Colon (tissue), 2 donors: ENCODE measurements at regions not wholly inside any gene's neighbourhood (a gene's known extent, or its start where the extent isn't known, plus 50 kb on each side); places are given as distances from the start of the nearest gene placed in this dataset.

Experiments
- FAIRE-seq: peaks from 2 replicates; lab custom pipeline; 2012; peaks lifted over from hg19 to GRCh38; lab: Jason Lieb, UNC
- donor health status: control.
- donor health status: control.

DNA sequence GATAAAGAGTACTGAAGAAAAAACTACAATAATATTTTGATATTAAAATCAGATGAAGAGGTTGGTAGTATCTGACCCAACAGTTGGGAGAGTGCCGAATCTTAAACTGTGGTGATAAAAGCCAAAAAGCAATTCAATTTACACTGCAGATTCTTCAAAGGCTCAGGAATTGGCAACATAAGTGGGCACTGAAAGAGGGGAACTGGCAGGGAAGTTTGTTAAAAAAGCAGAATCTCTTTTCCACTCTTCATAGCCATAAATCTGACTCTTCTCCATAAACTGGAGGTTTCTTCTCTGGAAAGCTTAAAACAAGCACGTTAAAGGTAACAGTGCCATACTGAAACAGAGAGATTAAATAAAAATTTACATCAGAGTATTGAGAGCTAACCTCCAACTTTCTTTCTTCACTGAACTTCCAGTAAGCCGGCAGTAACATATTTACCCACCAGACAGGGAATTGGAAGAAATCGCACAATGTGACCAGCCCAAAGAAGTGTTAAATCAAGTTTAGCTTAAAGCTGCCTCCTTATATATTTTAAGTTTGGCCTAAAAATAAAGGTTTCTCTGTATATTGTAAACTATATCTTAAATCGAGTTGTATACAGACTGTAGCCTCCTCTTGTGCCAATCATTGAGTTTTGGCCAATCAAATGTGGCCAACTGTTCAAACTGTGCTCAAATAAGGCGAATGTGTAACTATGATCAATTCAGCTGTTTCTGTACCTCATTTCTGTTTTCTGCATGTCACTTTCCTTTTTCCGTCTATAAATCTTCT lies 358.3 kb downstream of the NXPE2 start:
- no peak for FAIRE-seq

- FAIRE-seq, result no peak
Measured at GRCh38 chr11:115042002-115042401, 363.7 kb downstream of the NXPE2 start.

- FAIRE-seq, result no peak
Measured at GRCh38 chr11:115047631-115048030, 369.3 kb downstream of the NXPE2 start.

- FAIRE-seq, result no peak
Measured at GRCh38 chr11:115049796-115050195, 371.5 kb downstream of the NXPE2 start.

GRCh38 chr11:115050756-115051155 lies 372.4 kb downstream of the NXPE2 start:
- no peak for FAIRE-seq

DNA sequence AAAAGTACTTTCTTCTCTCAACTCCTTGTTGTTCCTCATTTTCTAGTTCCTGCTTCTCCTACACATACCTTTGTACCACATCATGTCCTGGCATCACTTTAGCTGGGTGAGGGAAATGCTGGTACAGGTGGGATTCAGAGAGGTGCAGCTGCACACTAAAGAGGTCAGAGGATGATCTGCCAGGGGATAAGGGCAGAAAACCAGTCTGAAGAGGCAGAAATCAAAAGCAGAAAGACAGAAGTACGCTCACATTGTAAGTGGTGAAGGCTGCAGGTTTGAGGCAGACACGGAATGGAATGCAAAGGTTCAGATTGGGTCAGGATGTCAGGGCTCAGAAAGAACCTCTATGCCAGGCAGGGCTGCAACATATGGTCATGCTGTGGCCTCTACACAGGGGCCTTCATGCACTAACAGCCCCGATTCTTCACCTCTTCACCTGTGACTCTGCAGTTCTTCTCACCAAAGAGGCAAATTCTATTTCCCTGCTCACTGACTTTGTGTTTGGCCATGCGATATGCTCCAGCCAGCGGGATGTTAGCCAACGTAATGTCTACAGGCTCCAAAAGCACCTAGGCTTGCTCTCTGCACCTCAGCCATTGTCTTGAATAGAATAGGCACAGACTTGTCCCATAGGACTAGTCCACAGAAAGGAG lies 373.7 kb downstream of the NXPE2 start:
- FAIRE-seq, result no peak

DNA sequence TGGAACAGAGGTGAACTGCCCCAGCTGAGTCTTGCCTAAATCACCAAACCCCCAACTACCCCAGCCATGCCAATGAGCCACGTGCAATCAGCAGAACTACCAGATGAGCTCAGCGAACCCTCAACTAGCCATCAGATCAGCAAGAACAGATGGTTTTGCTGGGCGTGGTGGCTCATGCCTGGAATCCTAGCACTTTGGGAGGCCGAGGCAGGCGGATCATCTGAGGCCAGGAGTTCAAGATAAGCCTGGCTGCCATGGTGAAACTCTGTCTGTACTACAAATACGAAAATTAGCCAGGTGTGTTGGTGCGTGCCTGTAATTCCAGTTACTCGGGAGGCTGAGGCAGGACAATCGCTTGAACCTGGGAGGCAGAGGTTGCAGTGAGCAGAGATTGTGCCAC lies 374.3 kb downstream of the NXPE2 start:
- FAIRE-seq, result no peak

DNA sequence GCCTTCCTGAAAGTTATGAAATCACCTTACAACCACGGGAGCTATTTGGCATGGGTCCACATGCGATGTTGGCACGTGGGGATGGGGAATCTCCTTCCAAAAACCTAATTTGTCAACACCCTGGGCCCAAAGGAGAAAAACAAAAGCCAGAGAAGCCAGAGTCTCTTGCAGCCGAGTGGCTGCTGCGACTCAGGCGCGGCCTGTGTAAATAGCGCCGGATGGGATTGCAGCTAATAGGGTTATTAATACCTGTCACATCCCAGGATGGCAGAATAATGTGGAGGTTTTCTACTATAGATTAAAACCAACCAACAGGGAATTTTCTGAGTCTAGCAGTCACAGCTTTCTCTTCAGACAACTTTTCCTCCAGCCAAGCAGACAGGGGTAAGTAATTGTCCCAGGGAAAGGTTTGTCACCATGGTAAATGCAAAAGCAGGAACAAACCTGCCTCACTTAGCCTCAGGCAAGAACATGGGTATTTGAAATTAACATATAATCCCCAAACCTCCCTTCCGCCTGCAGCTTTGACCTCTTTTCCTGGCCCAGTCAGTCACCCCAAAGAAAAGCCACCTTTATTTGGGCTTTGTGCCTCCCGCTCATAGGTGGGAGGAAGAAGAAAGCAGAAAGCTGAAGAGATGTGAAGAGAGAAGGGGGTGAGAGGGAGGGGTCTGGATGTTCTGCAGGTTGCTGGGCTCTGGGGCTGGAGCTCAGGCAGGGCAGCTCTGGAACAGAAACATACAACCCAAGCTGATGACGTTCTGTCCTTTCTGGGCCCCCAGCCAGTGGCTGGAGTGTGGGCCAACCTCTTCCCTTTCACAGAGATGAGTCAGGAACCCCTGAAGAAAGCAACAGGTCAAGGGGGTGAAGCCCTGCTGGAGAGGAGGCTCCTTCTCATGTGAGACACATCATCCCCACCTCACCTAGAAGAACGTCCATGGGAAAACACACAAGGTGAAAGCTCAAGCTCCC lies 376.5 kb downstream of the NXPE2 start:
- no peak for FAIRE-seq

- no peak for FAIRE-seq
Measured at GRCh38 chr11:115056514-115056913, 378.2 kb downstream of the NXPE2 start.

GRCh38 chr11:115060840-115061239 lies 382.5 kb downstream of the NXPE2 start:
- FAIRE-seq, result no peak

- no peak for FAIRE-seq
Measured at GRCh38 chr11:115065314-115065713, 387.0 kb downstream of the NXPE2 start.

DNA sequence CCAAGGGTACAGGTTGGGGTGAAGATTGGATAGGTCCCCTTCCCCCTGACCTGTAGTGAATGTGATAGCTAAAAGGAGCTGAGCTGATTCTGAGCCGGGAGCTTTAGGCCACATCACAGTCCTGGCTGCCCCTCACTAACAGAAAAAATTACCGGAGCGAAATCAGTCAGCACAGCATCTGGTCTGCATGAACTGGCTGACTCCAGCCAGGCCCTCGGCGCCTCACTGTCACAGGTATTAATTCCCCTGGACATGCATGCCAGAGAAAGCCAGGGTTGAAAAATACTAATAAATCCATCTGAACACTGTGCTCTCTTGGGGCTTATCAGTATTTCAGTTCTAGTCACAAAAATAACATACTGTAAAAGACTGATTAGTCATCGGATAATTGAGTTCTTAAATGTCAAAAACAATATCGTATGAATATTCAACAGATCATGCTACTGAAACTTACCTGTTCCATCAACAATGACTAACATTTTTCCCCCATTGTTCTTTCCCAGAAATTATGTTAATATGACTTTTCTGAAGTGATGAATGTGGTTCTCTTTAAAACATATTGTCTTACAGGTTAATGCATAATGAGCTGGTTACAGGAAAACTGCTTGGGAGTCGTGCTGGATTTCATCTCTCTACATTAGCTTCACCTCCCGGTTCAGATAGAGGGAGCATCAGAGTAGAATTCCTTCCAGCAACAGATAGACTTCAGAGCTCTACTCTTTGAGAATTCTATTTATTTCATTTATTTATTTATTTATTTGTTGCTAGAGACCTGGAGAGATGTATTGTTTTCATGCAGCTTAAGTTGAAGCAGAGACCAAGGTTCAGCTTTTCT lies 387.7 kb downstream of the NXPE2 start:
- FAIRE-seq, result no peak

DNA sequence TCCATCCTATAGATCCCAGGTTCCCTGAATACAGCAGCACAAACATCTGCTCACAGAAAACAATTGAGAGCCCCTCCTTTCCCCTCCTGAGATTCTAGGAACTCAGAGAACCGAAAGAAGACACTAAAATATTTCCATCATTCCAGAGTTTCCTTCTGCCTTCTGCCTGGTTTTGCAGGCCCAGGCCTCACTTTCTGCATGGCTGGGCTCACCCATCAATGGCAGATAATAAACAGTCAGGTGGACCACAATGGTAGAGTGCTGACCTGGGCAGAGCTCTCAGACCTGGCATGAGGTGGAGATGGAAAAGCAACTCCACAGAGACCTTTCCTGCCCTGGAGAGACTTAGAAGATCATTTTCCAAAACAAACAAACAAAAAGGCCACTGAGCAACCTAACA lies 389.1 kb downstream of the NXPE2 start:
- FAIRE-seq, result no peak

DNA sequence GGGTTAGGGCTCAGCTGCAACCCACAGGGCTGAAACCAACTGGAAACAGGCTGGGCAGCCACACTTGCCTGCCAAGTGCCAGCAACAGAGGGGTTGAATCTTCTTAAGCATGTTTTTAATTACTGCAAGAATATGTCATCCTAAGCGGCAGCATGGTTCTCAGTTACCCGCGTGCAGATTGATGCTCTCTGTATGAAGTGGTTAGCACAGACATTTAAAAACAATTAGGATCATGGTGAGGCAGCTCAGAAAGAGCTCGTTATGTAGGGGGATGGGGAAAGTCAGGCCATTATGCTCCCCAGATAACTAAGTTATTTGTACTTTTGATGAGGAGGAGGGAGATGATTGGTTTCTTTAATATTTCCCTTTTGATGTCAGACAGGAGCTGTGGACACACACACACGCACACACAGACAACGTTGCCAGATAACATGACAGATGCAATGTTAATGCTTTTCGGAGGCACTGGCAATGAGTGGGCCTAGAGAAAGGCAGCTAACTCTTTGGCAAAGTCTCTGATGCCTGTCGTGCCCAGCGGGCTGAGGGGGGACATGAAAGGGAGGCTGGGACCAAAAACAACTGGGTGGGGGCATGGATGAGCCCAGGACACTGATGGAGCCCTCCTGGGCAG lies 389.7 kb downstream of the NXPE2 start:
- FAIRE-seq, result no peak

DNA sequence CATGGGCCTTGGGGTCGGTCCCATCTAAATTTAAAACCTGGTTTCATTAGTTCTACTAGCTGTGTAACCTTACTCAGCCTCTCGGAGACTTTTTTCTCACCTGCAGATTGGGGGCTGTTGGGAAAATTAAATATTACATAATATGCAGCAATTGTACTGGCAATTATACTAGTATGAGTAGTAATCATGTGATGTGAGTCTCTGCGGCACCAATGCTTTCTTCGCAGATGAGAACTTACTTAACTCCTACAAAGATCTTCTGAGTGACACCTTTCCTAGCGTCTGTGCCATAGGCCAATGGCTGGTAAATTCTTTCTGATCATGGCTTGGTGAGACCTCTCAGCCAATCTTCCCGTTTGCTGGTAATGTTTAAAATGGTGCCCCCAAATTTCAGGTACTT lies 391.3 kb downstream of the NXPE2 start:
- FAIRE-seq, result no peak

GRCh38 chr11:115075356-115075755 lies 397.0 kb downstream of the NXPE2 start:
- FAIRE-seq, result no peak

- no peak for FAIRE-seq
Measured at GRCh38 chr11:115077740-115078139, 399.4 kb downstream of the NXPE2 start.

DNA sequence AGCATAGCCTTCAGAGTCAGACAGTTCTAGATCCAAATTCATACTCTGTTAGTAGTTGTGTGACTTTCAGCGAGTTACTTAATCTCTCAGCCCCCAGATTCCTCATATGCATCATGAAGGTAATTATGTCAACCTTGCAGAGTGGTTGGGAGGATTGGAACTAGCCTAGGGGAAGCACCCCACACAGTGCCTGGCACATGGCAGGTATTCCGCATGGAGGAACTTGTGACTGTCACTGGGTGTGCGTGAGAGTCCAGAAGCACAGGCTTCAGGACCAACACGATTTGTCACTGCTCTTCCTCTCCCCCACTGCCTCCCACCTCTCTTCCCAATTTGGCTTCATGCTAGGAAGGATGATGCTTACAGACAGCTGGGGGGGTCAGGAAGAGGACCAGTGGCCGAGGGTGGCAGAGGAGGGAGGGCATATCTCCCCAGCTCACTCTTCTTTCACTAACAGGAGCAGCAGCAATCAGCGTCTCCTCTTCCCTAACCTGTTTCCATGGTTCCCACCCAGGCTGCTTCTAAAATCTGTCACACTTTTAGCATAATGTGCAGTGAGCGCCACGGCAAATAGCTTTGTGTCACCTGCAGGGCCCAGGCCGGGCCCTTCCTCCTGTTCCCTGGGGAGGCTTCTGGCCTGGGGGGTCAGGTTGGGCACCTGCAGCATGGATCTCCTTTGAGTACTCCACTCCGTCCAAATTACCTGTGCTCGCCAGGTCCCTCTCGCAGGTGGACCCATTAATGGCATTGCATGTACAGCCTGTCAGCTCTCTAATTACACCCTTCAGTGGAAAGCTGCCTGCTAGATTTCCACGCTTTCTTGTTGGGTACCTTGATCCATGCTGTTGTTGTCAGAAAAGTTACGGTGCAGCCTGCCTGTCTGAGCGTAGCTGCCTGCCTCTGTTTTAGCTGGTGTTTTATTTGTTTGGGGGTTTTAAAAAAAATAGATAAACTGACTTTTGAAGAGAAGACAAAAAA lies 400.4 kb downstream of the NXPE2 start:
- no peak for FAIRE-seq

GRCh38 chr11:115080923-115081680 lies 402.8 kb downstream of the NXPE2 start:
- no peak for FAIRE-seq
